GM12878 (cell line): ENCODE measurements at regions not wholly inside any gene's neighbourhood (a gene's known extent, or its start where the extent isn't known, plus 50 kb on each side); places are given as distances from the start of the nearest gene placed in this dataset.

Experiments used
- ATAC-seq: fragments of 200-7000 bp; cut with Tn5 transposase; 3 replicates; pipeline ENCODE4 v1.9.1; 2020; ENCODE audit warnings: mild to moderate bottlenecking, moderate library complexity
- BruUV-seq: library from RNA; stranded (reverse); fragments of 400-500 nt; replicated peaks from 2 replicates; lab custom pipeline; 2021; lab: Mats Ljungman, UMichigan
- CTCF ChIA-PET: fragments of 300-600 bp; sonication (Branson Sonifier 250); formaldehyde crosslinking; extraction: SDS; loops from one replicate; lab custom pipeline; 2021; ENCODE audit warnings: inconsistent platforms; lab: Yijun Ruan, JAX
- POLR2A ChIA-PET: fragments of 350-600 bp; formaldehyde crosslinking; extraction: SDS; loops from one replicate; lab custom pipeline; 2021; ENCODE audit warnings: inconsistent platforms; lab: Charles Lee
- RAD21 ChIA-PET: fragments of 300-600 bp; sonication (Branson Sonifier 250); formaldehyde crosslinking; loops from one replicate; lab custom pipeline; 2023; ENCODE audit warnings: antibody characterized with exemption; ENCODE audit not compliant: unreplicated experiment; lab: Charles Lee
- SMC1A ChIA-PET: fragments of 300-600 bp; sonication (Branson Sonifier 250); formaldehyde crosslinking; loops from one replicate; lab custom pipeline; 2023; ENCODE audit not compliant: unreplicated experiment, uncharacterized antibody; lab: Charles Lee
- DNase-seq: peaks from one replicate; pipeline ENCODE4 v3.0.0-alpha.2; 2011; ENCODE audit warnings: low read depth, low spot score
- FAIRE-seq: peaks from 3 replicates; lab custom pipeline; 2011; peaks lifted over from hg19 to GRCh38; lab: Jason Lieb, UNC
- H2AFZ ChIP-seq: 2 replicates; pipeline ENCODE4 v1.6.0; 2011; ENCODE audit warnings: low read depth, low read length, control low read depth; ENCODE audit not compliant: control insufficient read depth
- H3K27ac ChIP-seq: 2 replicates; pipeline ENCODE4 v1.5.1; 2011; ENCODE audit warnings: control low read depth; ENCODE audit not compliant: control insufficient read depth, insufficient read depth
- H3K27me3 ChIP-seq, 2 experiments: replicated peaks in 1 of 2; 2 replicates each; pipeline versions ENCODE4 v1.6.0 to v1.6.1; 2011; ENCODE audit warnings: low read length in 1 of 2; ENCODE audit not compliant: control insufficient read depth in 2 of 2, insufficient read depth in 2 of 2
- H3K36me3 ChIP-seq, 2 experiments: 2 replicates each; pipeline ENCODE4 v1.5.1; 2011; ENCODE audit warnings: low read length in 1 of 2; ENCODE audit not compliant: control insufficient read depth in 2 of 2, insufficient read depth in 2 of 2
- H3K4me1 ChIP-seq: 2 replicates; pipeline ENCODE4 v1.6.1; 2011; ENCODE audit warnings: mild to moderate bottlenecking, low read length, moderate library complexity, mixed read lengths; ENCODE audit not compliant: control insufficient read depth, insufficient read depth
- H3K4me2 ChIP-seq: 2 replicates; pipeline ENCODE4 v1.6.0; 2011; ENCODE audit warnings: control low read depth; ENCODE audit not compliant: control insufficient read depth, insufficient read depth
- H3K4me3 ChIP-seq: fragments of 200-600 bp; sonication (generic); 2 replicates; pipeline ENCODE4 v1.5.1; 2016
- H3K79me2 ChIP-seq: 2 replicates; pipeline ENCODE4 v1.6.0; 2011; ENCODE audit warnings: low read length; ENCODE audit not compliant: control insufficient read depth, insufficient read depth
- H3K9ac ChIP-seq: 2 replicates; pipeline ENCODE4 v1.8.0; 2011; ENCODE audit warnings: low read length, control low read depth, mixed read lengths; ENCODE audit not compliant: control insufficient read depth, insufficient read depth
- H3K9me3 ChIP-seq: replicated peaks from 3 replicates; pipeline ENCODE4 v1.5.1; 2011; ENCODE audit warnings: mild to moderate bottlenecking, low read length; ENCODE audit not compliant: control insufficient read depth, insufficient read depth
- H4K20me1 ChIP-seq: 2 replicates; pipeline ENCODE4 v1.6.0; 2011; ENCODE audit not compliant: control insufficient read depth, insufficient read depth
- FOS ChIP-seq: IDR thresholded peaks from 3 replicates; pipeline ENCODE4 v1.6.1; 2011; ENCODE audit warnings: borderline replicate concordance; ENCODE audit not compliant: insufficient read length; ENCODE audit errors: extremely low read depth
- GABPA ChIP-seq: IDR thresholded peaks from 2 replicates; pipeline ENCODE4 v1.6.1; 2014; ENCODE audit warnings: antibody characterized with exemption, low read depth, mild to moderate bottlenecking, inconsistent platforms
- HDGF ChIP-seq: fragments of 450-650 bp; IDR thresholded peaks from 2 replicates; pipeline ENCODE4 v1.6.1; 2016; ENCODE audit warnings: antibody characterized with exemption
- LARP7 ChIP-seq: fragments of 450-650 bp; IDR thresholded peaks from 2 replicates; pipeline ENCODE4 v1.6.1; 2017; ENCODE audit warnings: mild to moderate bottlenecking
- MTA3 ChIP-seq: IDR thresholded peaks from 2 replicates; pipeline ENCODE4 v1.6.1; 2012; ENCODE audit warnings: low read length, inconsistent platforms, borderline replicate concordance
- PAX8 ChIP-seq: fragments of 450-650 bp; IDR thresholded peaks from 2 replicates; pipeline ENCODE4 v1.6.1; 2017; ENCODE audit warnings: mild to moderate bottlenecking, moderate library complexity
- POLR2A ChIP-seq: IDR thresholded peaks from 2 replicates; pipeline ENCODE4 v1.6.1; 2011; ENCODE audit warnings: low read depth, mild to moderate bottlenecking, low read length
- SMC3 ChIP-seq: IDR thresholded peaks from 2 replicates; pipeline ENCODE4 v1.6.1; 2011; ENCODE audit warnings: low read length, improper control_type of control experiment, borderline replicate concordance
- SP1 ChIP-seq: IDR thresholded peaks from one replicate; pipeline ENCODE4 v1.6.1; 2011; ENCODE audit warnings: low read depth, low read length
- STAT1 ChIP-seq: fragments of 450-650 bp; conservative IDR thresholded peaks from 2 replicates; pipeline ENCODE4 v1.6.1; 2014; ENCODE audit warnings: antibody characterized with exemption, mild to moderate bottlenecking
- STAT3 ChIP-seq: IDR thresholded peaks from 2 replicates; pipeline ENCODE4 v1.6.1; 2011; ENCODE audit warnings: low read depth, low read length, improper control_type of control experiment
- YBX1 ChIP-seq: fragments of 450-650 bp; IDR thresholded peaks from 2 replicates; pipeline ENCODE4 v1.6.1; 2016; ENCODE audit warnings: antibody characterized with exemption
- WGBS: methylation state at CpG from one replicate; pipeline ENCODE4 v1.1.6; 2016; ENCODE audit warnings: low lambda C conversion rate; ENCODE audit not compliant: insufficient replicate concordance, insufficient coverage; ENCODE audit errors: missing lambda C conversion rate; 5-methylcytosine and 5-hydroxymethylcytosine counted together
- in situ Hi-C: fragments of 300-500 bp; cut with MboI; formaldehyde crosslinking; loops from 9 replicates; pipeline ENCODE4 v1.14.3; 2018; ENCODE audit warnings: mixed read lengths
- intact Hi-C: fragments of 100-400 bp; cut with micrococcal nuclease; formaldehyde crosslinking; loops from one replicate; pipeline ENCODE4 v1.14.2; 2022; ENCODE audit not compliant: unreplicated experiment
- TF ChIP-seq, protein P1 (sequence below): IDR thresholded peaks from 2 replicates; pipeline ENCODE4 v1.6.1; 2011; ENCODE audit warnings: mild to moderate bottlenecking, low read depth, low read length, moderate library complexity; ENCODE audit not compliant: insufficient replicate concordance
- TF ChIP-seq, protein P2 (sequence below): fragments of 450-650 bp; IDR thresholded peaks from 2 replicates; pipeline ENCODE4 v1.6.1; 2016; ENCODE audit warnings: mild to moderate bottlenecking

DNA sequence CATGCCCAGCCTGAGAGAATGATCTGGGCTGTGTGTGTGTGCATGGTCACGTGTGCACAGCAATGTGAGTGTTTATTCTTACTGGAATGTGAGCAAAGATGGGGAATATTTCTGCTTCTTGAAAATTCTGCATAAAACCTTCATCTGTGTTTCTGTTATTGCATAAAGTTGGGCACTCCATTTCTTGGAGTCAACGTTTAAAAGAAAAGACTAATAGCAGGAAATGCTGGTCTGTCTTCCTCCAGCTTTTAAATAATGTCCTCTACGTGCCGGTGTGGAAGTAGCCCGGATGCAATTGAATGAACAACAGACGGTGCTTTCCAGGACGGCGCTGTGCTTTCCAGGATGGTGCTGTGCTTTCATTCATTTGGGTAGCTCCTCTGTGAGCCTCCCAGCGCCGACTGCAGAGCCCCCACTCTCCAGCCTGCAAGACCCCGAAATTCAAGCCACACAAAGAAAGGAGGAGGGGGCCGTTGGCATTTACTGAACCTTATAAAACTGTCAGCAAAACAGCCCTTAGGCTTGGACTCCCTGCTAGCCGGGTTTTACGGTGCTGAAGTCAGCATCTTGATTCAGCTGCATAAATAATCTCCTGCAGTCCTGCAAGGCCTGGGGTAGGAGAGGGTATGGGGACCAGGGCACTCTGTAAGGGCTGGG lies 158.2 kb upstream of the PRKCQ start:
- SMC1A ChIA-PET: no interaction called here
- WGBS: 9% methylated on average over 14 of the region's 14 CpGs
- no peak for TF ChIP-seq STAT1
- DNase-seq (no peak), ATAC-seq (no peak), FAIRE-seq (no peak)
- intact Hi-C loops (no loop called here), in situ Hi-C loops (loop anchor here (25.0 kb wide), 1 partner anchor 99 kb away; no protein-coding TSS in a partner anchor)
- no TSS peak for BruUV-seq
- H3K27ac ChIP-seq: no peak overlapping the region
- H3K79me2 ChIP-seq: no peaks in the 10 kb centered on the region
- no peaks in the 10 kb centered on the region for H3K4me1 ChIP-seq
- no peak overlapping the region for H3K4me3 ChIP-seq
- POLR2A ChIA-PET: no interaction called here
- H3K4me2 ChIP-seq: no peak overlapping the region
- no peaks in the 10 kb centered on the region for H4K20me1 ChIP-seq
- RAD21 ChIA-PET: no interaction called here
- no peak overlapping the region for H3K9ac ChIP-seq
- H3K27me3 ChIP-seq: no peaks in the 10 kb centered on the region; a peak in 2 of 4 replicates
- CTCF ChIA-PET: no interaction called here
- H3K9me3 ChIP-seq: no peaks in the 10 kb centered on the region
- H3K36me3 ChIP-seq: no peaks in the 10 kb centered on the region
- H2AFZ ChIP-seq: no peak overlapping the region

- FAIRE-seq (no peak), ATAC-seq (no peak), DNase-seq (no peak)
- ChIA-PET CTCF (no interaction called here), SMC1A (no interaction called here), RAD21 (no interaction called here), POLR2A (no interaction called here)
- H3K4me3 ChIP-seq: no peak overlapping the region
- no TSS peak for BruUV-seq
- no peaks in the 10 kb centered on the region for H3K79me2 ChIP-seq
- no peaks in the 10 kb centered on the region; a peak in 2 of 4 replicates for H3K27me3 ChIP-seq
- no peak overlapping the region for H2AFZ ChIP-seq
- no peaks in the 10 kb centered on the region for H3K4me1 ChIP-seq
- WGBS: 51% methylated on average over 6 of the region's 6 CpGs
- H3K9ac ChIP-seq: no peak overlapping the region
- H4K20me1 ChIP-seq: no peaks in the 10 kb centered on the region
- in situ Hi-C loops: loop anchor here (25.0 kb wide), 1 partner anchor 100 kb away; no protein-coding TSS in a partner anchor
- H3K4me2 ChIP-seq: no peak overlapping the region
- H3K9me3 ChIP-seq: no peaks in the 10 kb centered on the region
- intact Hi-C loops: no loop called here
- no peaks in the 10 kb centered on the region for H3K36me3 ChIP-seq
- H3K27ac ChIP-seq: no peak overlapping the region
- TF ChIP-seq YBX1: no peak
- TF ChIP-seq, protein P1, sequence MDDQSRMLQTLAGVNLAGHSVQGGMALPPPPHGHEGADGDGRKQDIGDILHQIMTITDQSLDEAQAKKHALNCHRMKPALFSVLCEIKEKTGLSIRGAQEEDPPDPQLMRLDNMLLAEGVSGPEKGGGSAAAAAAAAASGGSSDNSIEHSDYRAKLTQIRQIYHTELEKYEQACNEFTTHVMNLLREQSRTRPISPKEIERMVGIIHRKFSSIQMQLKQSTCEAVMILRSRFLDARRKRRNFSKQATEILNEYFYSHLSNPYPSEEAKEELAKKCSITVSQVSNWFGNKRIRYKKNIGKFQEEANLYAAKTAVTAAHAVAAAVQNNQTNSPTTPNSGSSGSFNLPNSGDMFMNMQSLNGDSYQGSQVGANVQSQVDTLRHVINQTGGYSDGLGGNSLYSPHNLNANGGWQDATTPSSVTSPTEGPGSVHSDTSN: no peak
- TF ChIP-seq LARP7: no peak
- no peak for TF ChIP-seq PAX8
- no peak for TF ChIP-seq SMC3
- TF ChIP-seq, protein P2, sequence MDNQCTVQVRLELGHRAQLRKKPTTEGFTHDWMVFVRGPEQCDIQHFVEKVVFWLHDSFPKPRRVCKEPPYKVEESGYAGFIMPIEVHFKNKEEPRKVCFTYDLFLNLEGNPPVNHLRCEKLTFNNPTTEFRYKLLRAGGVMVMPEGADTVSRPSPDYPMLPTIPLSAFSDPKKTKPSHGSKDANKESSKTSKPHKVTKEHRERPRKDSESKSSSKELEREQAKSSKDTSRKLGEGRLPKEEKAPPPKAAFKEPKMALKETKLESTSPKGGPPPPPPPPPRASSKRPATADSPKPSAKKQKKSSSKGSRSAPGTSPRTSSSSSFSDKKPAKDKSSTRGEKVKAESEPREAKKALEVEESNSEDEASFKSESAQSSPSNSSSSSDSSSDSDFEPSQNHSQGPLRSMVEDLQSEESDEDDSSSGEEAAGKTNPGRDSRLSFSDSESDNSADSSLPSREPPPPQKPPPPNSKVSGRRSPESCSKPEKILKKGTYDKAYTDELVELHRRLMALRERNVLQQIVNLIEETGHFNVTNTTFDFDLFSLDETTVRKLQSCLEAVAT: no peak
- TF ChIP-seq GABPA: no peak
- no peak for TF ChIP-seq STAT3
- no peak for TF ChIP-seq FOS
- TF ChIP-seq MTA3: no peak
- no peak for TF ChIP-seq HDGF
- TF ChIP-seq POLR2A: no peak
- no peak for TF ChIP-seq SP1
Observed at GRCh38 chr10:6737758-6738111, 157.7 kb upstream of the PRKCQ start.
